Endothelial cell of umbilical vein (primary cell): ENCODE measurements at regions not wholly inside any gene's neighbourhood (a gene's known extent, or its start where the extent isn't known, plus 50 kb on each side); places are given as distances from the start of the nearest gene placed in this dataset.

Source experiments
- CTCF ChIP-seq, 2 donors: IDR thresholded peaks; 1 replicate in 1 of 2; 2 replicates in 1 of 2; pipeline ENCODE4 v1.5.1; 2011; ENCODE audit warnings: low read length in 2 of 2, mild to moderate bottlenecking in 2 of 2, moderate library complexity in 2 of 2, control low read depth in 1 of 2, inconsistent platforms in 1 of 2, low read depth in 1 of 2; ENCODE audit not compliant: insufficient read depth in 1 of 2; ENCODE audit errors: extremely low read depth in 1 of 2
- EZH2 ChIP-seq: IDR thresholded peaks from 2 replicates; pipeline ENCODE4 v1.6.1; 2012; ENCODE audit warnings: borderline replicate concordance, low read depth, mild to moderate bottlenecking, moderate library complexity, low read length, inconsistent platforms; ENCODE audit not compliant: severe bottlenecking
- FOS ChIP-seq: IDR thresholded peaks from 2 replicates; pipeline ENCODE4 v1.6.1; 2011; ENCODE audit warnings: mild to moderate bottlenecking, low read length, moderate library complexity, borderline replicate concordance; ENCODE audit not compliant: insufficient read depth
- JUN ChIP-seq: IDR thresholded peaks from 2 replicates; pipeline ENCODE4 v1.6.1; 2011; ENCODE audit warnings: borderline replicate concordance, low read depth; ENCODE audit not compliant: insufficient read length, insufficient read depth
- MAX ChIP-seq: IDR thresholded peaks from 2 replicates; pipeline ENCODE4 v1.6.1; 2011; ENCODE audit not compliant: insufficient read depth, insufficient read length
- MYC ChIP-seq: IDR thresholded peaks from one replicate; pipeline ENCODE4 v1.6.1; 2011; ENCODE audit warnings: mild to moderate bottlenecking, low read depth, low read length
- POLR2A ChIP-seq: IDR thresholded peaks from 2 replicates; pipeline ENCODE4 v1.6.1; 2012; ENCODE audit warnings: low read depth, mild to moderate bottlenecking, control low read depth, low read length
- POLR2AphosphoS5 ChIP-seq: IDR thresholded peaks from 2 replicates; pipeline ENCODE4 v1.6.1; 2012; ENCODE audit warnings: low read depth, mild to moderate bottlenecking, control low read depth, low read length, moderate library complexity; ENCODE audit not compliant: insufficient read depth

- TF ChIP-seq CTCF (IDR thresholded peaks at IDR 0.05; ENCODE audit: extremely low read depth in 1 of 2, insufficient read depth in 1 of 2, low read depth in 1 of 2, low read length in 2 of 2), result no peak
- TF ChIP-seq POLR2A, result no peak
- no peak for TF ChIP-seq MAX
- TF ChIP-seq EZH2, result no peak
- TF ChIP-seq POLR2AphosphoS5, result no peak
- TF ChIP-seq JUN, result no peak
- no peak for TF ChIP-seq MYC
- TF ChIP-seq FOS, result no peak
These were observed 431.9 kb upstream of the FRG2C start for GRCh38 chr3:75232216-75232615.
